Endothelial cell of umbilical vein (primary cell): ENCODE measurements at regions not wholly inside any gene's neighbourhood (a gene's known extent, or its start where the extent isn't known, plus 50 kb on each side); places are given as distances from the start of the nearest gene placed in this dataset.

ENCODE experiments used
- BruUV-seq: library from RNA; stranded (reverse); fragments of 400-500 nt; replicated peaks from 2 replicates; lab custom pipeline; 2021; lab: Mats Ljungman, UMichigan
- CTCF ChIA-PET: fragments of 300-600, 350-600 bp; sonication (Branson Sonifier 250); formaldehyde crosslinking; loops from one replicate; lab custom pipeline; 2021; ENCODE audit warnings: antibody characterized with exemption, inconsistent platforms; lab: Charles Lee
- POLR2A ChIA-PET: fragments of 300-600, 350-600 bp; sonication (Branson Sonifier 250); formaldehyde crosslinking; loops from one replicate; lab custom pipeline; 2021; ENCODE audit warnings: antibody characterized with exemption, inconsistent platforms; lab: Charles Lee
- DNase-seq: peaks from one replicate; pipeline ENCODE4 v3.0.0-alpha.2; 2011; ENCODE audit warnings: low read depth, low spot score
- FAIRE-seq: peaks from 2 replicates; lab custom pipeline; 2011; peaks lifted over from hg19 to GRCh38; lab: Jason Lieb, UNC
- H2AFZ ChIP-seq: 2 replicates; pipeline ENCODE4 v1.6.0; 2012; ENCODE audit warnings: low read depth, low read length, control low read depth, inconsistent platforms
- H3K27ac ChIP-seq: 2 replicates; pipeline ENCODE4 v1.5.1; 2011; ENCODE audit warnings: low read depth, mild to moderate bottlenecking, control low read depth, low read length, moderate library complexity; ENCODE audit not compliant: insufficient read depth
- H3K27me3 ChIP-seq, 2 experiments: 2 replicates each; pipeline versions ENCODE4 v1.6.0 to v1.6.1; 2011; ENCODE audit warnings: low read length in 2 of 2, mixed read lengths in 1 of 2; ENCODE audit not compliant: control insufficient read depth in 2 of 2, insufficient read depth in 2 of 2
- H3K36me3 ChIP-seq, 2 experiments: 2 replicates in 1 of 2; 3 replicates in 1 of 2; pipeline ENCODE4 v1.5.1; 2011; ENCODE audit warnings: low read length in 2 of 2, mild to moderate bottlenecking in 1 of 2, moderate library complexity in 1 of 2; ENCODE audit not compliant: control insufficient read depth in 2 of 2, insufficient read depth in 2 of 2; ENCODE audit errors: extremely low read depth in 1 of 2
- H3K4me1 ChIP-seq: 3 replicates; pipeline ENCODE4 v1.5.1; 2011; ENCODE audit warnings: mild to moderate bottlenecking, low read length; ENCODE audit not compliant: control insufficient read depth, insufficient read depth; ENCODE audit errors: extremely low read depth
- H3K4me2 ChIP-seq: 2 replicates; pipeline ENCODE4 v1.6.1; 2011; ENCODE audit warnings: low read length, control low read depth, mixed read lengths; ENCODE audit not compliant: insufficient read depth
- H3K4me3 ChIP-seq, 3 experiments: fragments of 200-600 bp in 1 of 3; sonication (generic), shearing (Covaris generic) in 1 of 3; replicated peaks in 1 of 3; 2 replicates each; pipeline ENCODE4 v1.5.1; 2011 to 2016; ENCODE audit warnings: control low read depth in 3 of 3, low read length in 3 of 3, mild to moderate bottlenecking in 2 of 3, inconsistent platforms in 1 of 3, low read depth in 1 of 3, moderate library complexity in 1 of 3; ENCODE audit not compliant: insufficient read depth in 1 of 3
- H3K79me2 ChIP-seq: 2 replicates; pipeline ENCODE4 v1.6.0; 2012; ENCODE audit warnings: low read length, inconsistent platforms; ENCODE audit not compliant: control insufficient read depth, insufficient read depth
- H3K9ac ChIP-seq: replicated peaks from 2 replicates; pipeline ENCODE3; 2011; ENCODE audit warnings: low read length, control low read depth; ENCODE audit not compliant: insufficient read depth; ENCODE audit errors: extremely low read depth
- H3K9me1 ChIP-seq: replicated peaks from 3 replicates; pipeline ENCODE4 v1.6.0; 2011; ENCODE audit warnings: mild to moderate bottlenecking, low read length; ENCODE audit not compliant: control insufficient read depth, insufficient read depth; ENCODE audit errors: extremely low read depth
- H3K9me3 ChIP-seq: replicated peaks from 2 replicates; pipeline ENCODE4 v1.5.1; 2012; ENCODE audit warnings: low read length, inconsistent platforms; ENCODE audit not compliant: control insufficient read depth, insufficient read depth
- H4K20me1 ChIP-seq: replicated peaks from 2 replicates; pipeline ENCODE3; 2011; ENCODE audit warnings: mild to moderate bottlenecking, low read length; ENCODE audit not compliant: control insufficient read depth, insufficient read depth; ENCODE audit errors: extremely low read depth
- EZH2 ChIP-seq: IDR thresholded peaks from 2 replicates; pipeline ENCODE4 v1.6.1; 2012; ENCODE audit warnings: borderline replicate concordance, low read depth, mild to moderate bottlenecking, moderate library complexity, low read length, inconsistent platforms; ENCODE audit not compliant: severe bottlenecking
- FOS ChIP-seq: IDR thresholded peaks from 2 replicates; pipeline ENCODE4 v1.6.1; 2011; ENCODE audit warnings: mild to moderate bottlenecking, low read length, moderate library complexity, borderline replicate concordance; ENCODE audit not compliant: insufficient read depth
- GATA2 ChIP-seq: IDR thresholded peaks from 2 replicates; pipeline ENCODE4 v1.7.0; 2011; ENCODE audit warnings: low read depth, mild to moderate bottlenecking, moderate library complexity, mixed read lengths, low read length; ENCODE audit not compliant: insufficient read length, insufficient read depth
- JUN ChIP-seq: IDR thresholded peaks from 2 replicates; pipeline ENCODE4 v1.6.1; 2011; ENCODE audit warnings: borderline replicate concordance, low read depth; ENCODE audit not compliant: insufficient read length, insufficient read depth
- MYC ChIP-seq: IDR thresholded peaks from one replicate; pipeline ENCODE4 v1.6.1; 2011; ENCODE audit warnings: mild to moderate bottlenecking, low read depth, low read length
- POLR2A ChIP-seq: IDR thresholded peaks from 2 replicates; pipeline ENCODE4 v1.6.1; 2012; ENCODE audit warnings: low read depth, mild to moderate bottlenecking, control low read depth, low read length
- POLR2AphosphoS5 ChIP-seq: IDR thresholded peaks from 2 replicates; pipeline ENCODE4 v1.6.1; 2012; ENCODE audit warnings: low read depth, mild to moderate bottlenecking, control low read depth, low read length, moderate library complexity; ENCODE audit not compliant: insufficient read depth
- dilution Hi-C: fragments of 300-500 bp; cut with MboI; formaldehyde crosslinking; loops from one replicate; pipeline ENCODE4 v1.15.0; 2019; ENCODE audit warnings: low sequenced_read_pairs; ENCODE audit not compliant: extremely low pct_ligation_motif_present
- intact Hi-C: fragments of 100-400 bp; cut with micrococcal nuclease; formaldehyde crosslinking; loops from one replicate; pipeline ENCODE4 v1.10.0; 2022
- TF ChIP-seq, protein P1 (sequence below), 2 donors: IDR thresholded peaks; 1 replicate in 1 of 2; 2 replicates in 1 of 2; pipeline ENCODE4 v1.5.1; 2011; ENCODE audit warnings: low read length in 2 of 2, mild to moderate bottlenecking in 2 of 2, moderate library complexity in 2 of 2, control low read depth in 1 of 2, inconsistent platforms in 1 of 2, low read depth in 1 of 2; ENCODE audit not compliant: insufficient read depth in 1 of 2; ENCODE audit errors: extremely low read depth in 1 of 2
- TF ChIP-seq, protein P2 (sequence below): IDR thresholded peaks from 2 replicates; pipeline ENCODE4 v1.6.1; 2011; ENCODE audit not compliant: insufficient read depth, insufficient read length

DNA sequence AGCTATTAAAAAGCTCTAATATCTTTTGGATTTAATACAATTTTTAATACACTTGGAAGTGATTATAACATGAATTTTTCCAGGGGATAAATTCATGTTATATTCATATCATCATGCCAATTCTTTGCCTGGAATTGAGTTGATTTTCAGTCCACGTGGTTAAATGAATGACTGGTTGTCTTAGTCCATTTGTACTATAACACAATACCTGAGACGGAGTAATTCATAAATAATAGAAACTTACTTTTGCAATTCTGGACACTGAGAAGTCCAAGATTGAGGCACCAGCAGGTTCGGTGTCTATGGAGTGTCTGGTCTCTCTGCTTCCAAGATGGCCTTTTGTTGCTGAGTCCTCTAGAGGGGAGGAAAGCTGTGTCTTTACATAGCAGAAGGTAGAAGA is 66.2 kb upstream of the TRDN start:
- intact Hi-C loops (no loop called here), dilution Hi-C loops (no loop called here)
- no TSS peak for BruUV-seq
- Histone ChIP-seq H3K27me3 (peaks cover 0 to 6% of the 10 kb centered on the region in 2 experiments), H3K4me3 (no peak overlapping the region), H3K9me1 (no peaks in the 10 kb centered on the region), H3K9me3 (no peaks in the 10 kb centered on the region), H3K36me3 (no peaks in the 10 kb centered on the region), H3K9ac (no peak overlapping the region), H3K79me2 (no peaks in the 10 kb centered on the region), H3K27ac (no peak overlapping the region), H2AFZ (no peak overlapping the region), H4K20me1 (no peaks in the 10 kb centered on the region), H3K4me1 (no peaks in the 10 kb centered on the region), H3K4me2 (no peak overlapping the region)
- FAIRE-seq (no peak), DNase-seq (no peak)
- POLR2A ChIA-PET = no interaction called here
- CTCF ChIA-PET = interaction anchor here (2.4 kb wide), 1 partner anchor 12 kb away, joined by 11 read pairs; no protein-coding TSS in a partner anchor
- TF ChIP-seq POLR2A = no peak
- TF ChIP-seq POLR2AphosphoS5 = no peak
- TF ChIP-seq MYC = no peak
- no peak for TF ChIP-seq JUN
- TF ChIP-seq, protein P1, sequence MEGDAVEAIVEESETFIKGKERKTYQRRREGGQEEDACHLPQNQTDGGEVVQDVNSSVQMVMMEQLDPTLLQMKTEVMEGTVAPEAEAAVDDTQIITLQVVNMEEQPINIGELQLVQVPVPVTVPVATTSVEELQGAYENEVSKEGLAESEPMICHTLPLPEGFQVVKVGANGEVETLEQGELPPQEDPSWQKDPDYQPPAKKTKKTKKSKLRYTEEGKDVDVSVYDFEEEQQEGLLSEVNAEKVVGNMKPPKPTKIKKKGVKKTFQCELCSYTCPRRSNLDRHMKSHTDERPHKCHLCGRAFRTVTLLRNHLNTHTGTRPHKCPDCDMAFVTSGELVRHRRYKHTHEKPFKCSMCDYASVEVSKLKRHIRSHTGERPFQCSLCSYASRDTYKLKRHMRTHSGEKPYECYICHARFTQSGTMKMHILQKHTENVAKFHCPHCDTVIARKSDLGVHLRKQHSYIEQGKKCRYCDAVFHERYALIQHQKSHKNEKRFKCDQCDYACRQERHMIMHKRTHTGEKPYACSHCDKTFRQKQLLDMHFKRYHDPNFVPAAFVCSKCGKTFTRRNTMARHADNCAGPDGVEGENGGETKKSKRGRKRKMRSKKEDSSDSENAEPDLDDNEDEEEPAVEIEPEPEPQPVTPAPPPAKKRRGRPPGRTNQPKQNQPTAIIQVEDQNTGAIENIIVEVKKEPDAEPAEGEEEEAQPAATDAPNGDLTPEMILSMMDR (IDR thresholded peaks at IDR 0.05; ENCODE audit: extremely low read depth in 1 of 2, insufficient read depth in 1 of 2, low read depth in 1 of 2, low read length in 2 of 2) = no peak
- TF ChIP-seq, protein P2, sequence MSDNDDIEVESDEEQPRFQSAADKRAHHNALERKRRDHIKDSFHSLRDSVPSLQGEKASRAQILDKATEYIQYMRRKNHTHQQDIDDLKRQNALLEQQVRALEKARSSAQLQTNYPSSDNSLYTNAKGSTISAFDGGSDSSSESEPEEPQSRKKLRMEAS = no peak
- no peak for TF ChIP-seq EZH2
- TF ChIP-seq FOS = no peak
- no peak for TF ChIP-seq GATA2
